PC-3 (cell line): ENCODE measurements at regions not wholly inside any gene's neighbourhood (a gene's known extent, or its start where the extent isn't known, plus 50 kb on each side); places are given as distances from the start of the nearest gene placed in this dataset.

Experiments
- ATAC-seq: fragments of 200-7000 bp; cut with Tn5 transposase; 2 replicates; pipeline ENCODE4 v1.9.1; 2020; ENCODE audit warnings: mild to moderate bottlenecking, moderate library complexity
- BruUV-seq: library from RNA; stranded (reverse); fragments of 400-500 nt; replicated peaks from 2 replicates; lab custom pipeline; 2021; lab: Mats Ljungman, UMichigan
- CTCF ChIA-PET: fragments of 300-600 bp; sonication (Branson Sonifier 250); formaldehyde crosslinking; loops from one replicate; lab custom pipeline; 2022; ENCODE audit warnings: antibody characterized with exemption; lab: Charles Lee
- POLR2A ChIA-PET: fragments of 300-600 bp; sonication (Branson Sonifier 250); formaldehyde crosslinking; loops from one replicate; lab custom pipeline; 2022; ENCODE audit warnings: antibody characterized with exemption; ENCODE audit not compliant: unreplicated experiment; lab: Charles Lee
- DNase-seq: peaks from one replicate; pipeline ENCODE4 v3.0.0-alpha.2; 2015
- H2AFZ ChIP-seq: fragments of 300-600 bp; sonication (generic); 2 replicates; pipeline ENCODE4 v1.6.0; 2016; ENCODE audit warnings: antibody characterized with exemption, low read length
- H3F3A ChIP-seq: fragments of 300-600 bp; sonication (generic); one replicate; pipeline ENCODE4 v1.6.0; 2017; ENCODE audit warnings: antibody characterized with exemption, low read length, control low read depth, mild to moderate bottlenecking; ENCODE audit not compliant: unreplicated experiment
- H3K27ac ChIP-seq: fragments of 300-600 bp; sonication (generic); 2 replicates; pipeline ENCODE4 v1.5.1; 2016; ENCODE audit warnings: mild to moderate bottlenecking, low read length
- H3K27me3 ChIP-seq: fragments of 300-600 bp; sonication (generic); 2 replicates; pipeline ENCODE4 v1.6.1; 2016; ENCODE audit warnings: low read length, mixed read lengths
- H3K36me3 ChIP-seq: fragments of 300-600 bp; sonication (generic); 2 replicates; pipeline ENCODE4 v1.6.1; 2016; ENCODE audit warnings: low read depth, mixed run types, low read length, mixed read lengths
- H3K4me1 ChIP-seq: fragments of 300-600 bp; sonication (generic); 2 replicates; pipeline ENCODE4 v1.5.1; 2016; ENCODE audit warnings: low read length; ENCODE audit not compliant: insufficient read depth
- H3K4me2 ChIP-seq: fragments of 300-600 bp; sonication (generic); 2 replicates; pipeline ENCODE4 v1.6.0; 2016; ENCODE audit warnings: low read length
- H3K4me3 ChIP-seq: fragments of 300-600 bp; sonication (generic); 2 replicates; pipeline ENCODE4 v1.5.1; 2016; ENCODE audit warnings: mild to moderate bottlenecking, low read length, mixed read lengths
- H3K79me2 ChIP-seq: fragments of 300-600 bp; sonication (generic); 2 replicates; pipeline ENCODE4 v1.6.1; 2017; ENCODE audit warnings: low read length, mixed read lengths
- H3K9ac ChIP-seq: fragments of 300-600 bp; sonication (generic); 2 replicates; pipeline ENCODE4 v1.6.0; 2016; ENCODE audit warnings: mild to moderate bottlenecking, low read length
- H3K9me2 ChIP-seq: fragments of 300-600 bp; sonication (generic); replicated peaks from 2 replicates; pipeline ENCODE4 v1.6.1; 2016; ENCODE audit warnings: mixed run types, low read length, mixed read lengths
- H3K9me3 ChIP-seq: fragments of 300-600 bp; sonication (generic); 2 replicates; pipeline ENCODE4 v1.6.1; 2016; ENCODE audit warnings: low read length, mixed read lengths
- H4K20me1 ChIP-seq: fragments of 300-600 bp; sonication (generic); 2 replicates; pipeline ENCODE4 v1.6.1; 2016; ENCODE audit warnings: low read length, mixed read lengths
- CTCF ChIP-seq: fragments of 300-600 bp; sonication (generic); conservative IDR thresholded peaks from 2 replicates; pipeline ENCODE4 v1.5.1; 2017; ENCODE audit warnings: antibody characterized with exemption, low read depth, mild to moderate bottlenecking, low read length
- EZH2 ChIP-seq: fragments of 300-600 bp; sonication (generic); IDR thresholded peaks from one replicate; pipeline ENCODE4 v1.6.1; 2017; ENCODE audit warnings: antibody characterized with exemption, mild to moderate bottlenecking, low read length; ENCODE audit not compliant: unreplicated experiment
- EZH2phosphoT487 ChIP-seq: fragments of 300-600 bp; sonication (generic); IDR thresholded peaks from 2 replicates; pipeline ENCODE4 v1.6.1; 2018; ENCODE audit warnings: mild to moderate bottlenecking, antibody characterized with exemption, low read length, borderline replicate concordance
- intact Hi-C: fragments of 100-400 bp; cut with micrococcal nuclease; formaldehyde crosslinking; loops from 2 replicates; pipeline ENCODE4 v1.9.0; 2023

GRCh38 chr6:78505178-78505577 is 362.2 kb upstream of the IRAK1BP1 start:
- POLR2A ChIA-PET: no interaction called here
- no peak overlapping the region for H3K4me2 ChIP-seq

GRCh38 chr6:78511009-78511408 is 356.3 kb upstream of the IRAK1BP1 start:
- Histone ChIP-seq H3K79me2 (no peaks in the 10 kb centered on the region), H3K4me2 (no peak overlapping the region), H3K4me1 (no peaks in the 10 kb centered on the region), H3K36me3 (no peaks in the 10 kb centered on the region), H3K27me3 (no peaks in the 10 kb centered on the region), H3K27ac (no peak overlapping the region), H3K9me3 (no peaks in the 10 kb centered on the region), H3K9me2 (no peaks in the 10 kb centered on the region), H4K20me1 (no peaks in the 10 kb centered on the region), H3K4me3 (no peak overlapping the region), H2AFZ (no peak overlapping the region), H3F3A (no peaks in the 10 kb centered on the region), H3K9ac (no peak overlapping the region)
- ATAC-seq (no peak), DNase-seq (no peak)
- ChIA-PET CTCF (no interaction called here), POLR2A (no interaction called here)
- intact Hi-C loops: no loop called here
- TF ChIP-seq EZH2 (no peak), EZH2phosphoT487 (no peak), CTCF (no peak)
- BruUV-seq: no TSS peak

More at GRCh38 chr6:78505178-78505577, 362.2 kb upstream of the IRAK1BP1 start:
- H3K9me3 ChIP-seq: no peaks in the 10 kb centered on the region
- ATAC-seq: no peak
- CTCF ChIA-PET: no interaction called here
- TF ChIP-seq CTCF (no peak), EZH2phosphoT487 (no peak), EZH2 (no peak)
- H3K79me2 ChIP-seq: no peaks in the 10 kb centered on the region
- H3K27me3 ChIP-seq: no peaks in the 10 kb centered on the region
- H3K36me3 ChIP-seq: no peaks in the 10 kb centered on the region
- intact Hi-C loops: no loop called here
- H3K4me3 ChIP-seq: no peak overlapping the region
- no peak overlapping the region for H3K27ac ChIP-seq
- H2AFZ ChIP-seq: no peak overlapping the region
- H3K9me2 ChIP-seq: no peaks in the 10 kb centered on the region
- no peaks in the 10 kb centered on the region for H3K4me1 ChIP-seq
- no TSS peak for BruUV-seq
- H3F3A ChIP-seq: no peaks in the 10 kb centered on the region
- no peak for DNase-seq
- no peaks in the 10 kb centered on the region for H4K20me1 ChIP-seq
- no peak overlapping the region for H3K9ac ChIP-seq

GRCh38 chr6:78513856-78514255 is 353.5 kb upstream of the IRAK1BP1 start:
- ChIA-PET CTCF (no interaction called here), POLR2A (no interaction called here)
- no peaks in the 10 kb centered on the region for H3F3A ChIP-seq
- no peak for DNase-seq
- H4K20me1 ChIP-seq: no peaks in the 10 kb centered on the region
- H3K9me2 ChIP-seq: no peaks in the 10 kb centered on the region
- no peaks in the 10 kb centered on the region for H3K9me3 ChIP-seq
- H3K4me1 ChIP-seq: no peaks in the 10 kb centered on the region
- H3K27ac ChIP-seq: no peak overlapping the region
- TF ChIP-seq EZH2 (no peak), EZH2phosphoT487 (no peak)
- intact Hi-C loops: no loop called here
- no peaks in the 10 kb centered on the region for H3K27me3 ChIP-seq
- H3K4me2 ChIP-seq: no peak overlapping the region
- no peaks in the 10 kb centered on the region for H3K79me2 ChIP-seq
- no peak overlapping the region for H3K4me3 ChIP-seq
- no peak overlapping the region for H3K9ac ChIP-seq
- H3K36me3 ChIP-seq: no peaks in the 10 kb centered on the region
- no peak for ATAC-seq
- H2AFZ ChIP-seq: no peak overlapping the region
- no TSS peak for BruUV-seq
